ENCODE measurements at regions not wholly inside any gene's neighbourhood (a gene's known extent, or its start where the extent isn't known, plus 50 kb on each side); places are given as distances from the start of the nearest gene placed in this dataset.

DNA sequence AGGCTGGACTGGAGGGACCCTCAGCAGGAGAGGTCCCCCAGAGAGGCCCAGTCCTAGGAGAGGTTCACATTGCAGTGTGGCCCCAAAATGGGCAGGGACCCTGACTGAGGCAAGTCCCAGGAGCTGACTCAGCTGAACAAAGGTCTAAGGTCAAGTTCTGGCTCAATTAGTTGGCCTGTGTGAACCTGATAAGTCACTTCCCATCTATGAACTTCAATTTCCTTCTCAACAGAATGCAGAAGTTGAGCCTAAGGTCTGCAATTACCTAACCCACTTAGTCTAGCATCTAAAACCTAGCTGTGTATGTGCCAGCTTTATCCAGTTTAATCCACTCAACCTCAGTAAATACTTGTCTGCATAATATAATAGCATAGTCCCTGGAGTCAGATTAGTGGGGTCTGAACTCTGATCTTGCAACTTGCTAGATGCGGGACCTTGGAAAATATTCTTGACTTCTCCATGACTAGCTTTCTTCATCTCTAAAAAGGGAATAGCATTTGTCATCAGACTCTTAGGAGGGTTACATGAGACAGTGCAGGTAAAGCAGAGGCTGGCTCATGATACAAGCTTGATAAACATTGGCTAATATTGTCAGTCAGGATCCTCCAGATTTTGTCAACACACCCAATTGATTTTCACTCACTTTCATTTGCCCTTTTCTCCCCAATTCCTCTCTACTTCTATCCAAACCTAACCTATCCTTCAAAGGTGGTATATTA, 465.5 kb downstream of the INSC start:
- TF ChIP-seq POLR2A (IDR thresholded peaks at IDR 0.05) (no peak), CTCF (IDR thresholded peaks at IDR 0.05) (no peak)
